Psoas muscle (tissue), 7 donors: ENCODE measurements at regions not wholly inside any gene's neighbourhood (a gene's known extent, or its start where the extent isn't known, plus 50 kb on each side); places are given as distances from the start of the nearest gene placed in this dataset.
"Not testable (repeated sequence)": the region's sequence is repeated elsewhere in the genome, so short reads cannot be mapped to it uniquely, and the experiment has no call there.

Source experiments
- ATAC-seq, 4 donors: fragments of 200-7000 bp; cut with Tn5 transposase; one replicate each; pipeline ENCODE4 v1.9.1; 2020; ENCODE audit warnings: moderate library complexity in 3 of 4, mild to moderate bottlenecking in 2 of 4
- DNase-seq, 2 donors: peaks; one replicate each; pipeline ENCODE4 v3.0.0-alpha.2; 2020
- H3K27ac ChIP-seq: fragments of 200-600 bp; one replicate; pipeline ENCODE4 v1.8.0; 2022
- H3K27me3 ChIP-seq, 3 donors: fragments of 200-600 bp in 1 of 3; one replicate each; pipeline versions ENCODE4 v1.6.1 to v1.8.0; 2013 to 2022; ENCODE audit warnings: low read length in 2 of 3, mild to moderate bottlenecking in 2 of 3, moderate library complexity in 1 of 3; ENCODE audit not compliant: insufficient read depth in 3 of 3
- H3K36me3 ChIP-seq, 2 donors: fragments of 200-600 bp in 1 of 2; one replicate each; pipeline versions ENCODE4 v1.6.1 to v1.8.0; 2013 to 2022; ENCODE audit warnings: low read depth in 1 of 2, mild to moderate bottlenecking in 1 of 2, moderate library complexity in 1 of 2; ENCODE audit not compliant: insufficient read depth in 1 of 2
- H3K4me1 ChIP-seq: fragments of 200-600 bp; one replicate; pipeline ENCODE4 v1.8.0; 2022
- H3K4me3 ChIP-seq: fragments of 200-600 bp; one replicate; pipeline ENCODE4 v1.8.0; 2022; ENCODE audit warnings: mild to moderate bottlenecking
- H3K9me3 ChIP-seq: fragments of 200-600 bp; one replicate; pipeline ENCODE4 v1.8.0; 2022
- CTCF ChIP-seq: fragments of 200-600 bp; IDR thresholded peaks from one replicate; pipeline ENCODE4 v1.8.0; 2022; ENCODE audit warnings: antibody characterized with exemption
- WGBS, 3 donors: extraction: QIAGEN DNeasy Blood & Tissue Kit; methylation state at CpG; one replicate each; pipeline versions ENCODE4 v1.1.6 to v1.1.7; 2013; 5-methylcytosine and 5-hydroxymethylcytosine counted together
- intact Hi-C, 2 donors: fragments of 100-400 bp; cut with DNase I; formaldehyde crosslinking; loops; one replicate each; pipeline versions ENCODE4 v1.11.0 to v1.14.2; 2022
- donor health status: healthy with polysubstance abuse.
- donor health status: DM: no; HTN: no; CAD: no; lungs with moderate emphysema.
- donor health status: Bipolar disorder and iron deficiency.
- donor health status: healthy.
- donor health status: DM: yes; HTN: yes; CAD: no.
- donor health status: DM: no; HTN: no; CAD: no.
- donor health status: DM: yes; HTN: yes; CAD: no.

- H3K36me3 ChIP-seq = no peaks in the 10 kb centered on the region
- H3K4me3 ChIP-seq = no peak overlapping the region
- no peak overlapping the region for H3K27ac ChIP-seq
- WGBS, 3 donors = 54 to 80% (median 80%) methylated on average over 1 of the region's 1 CpG
- H3K4me1 ChIP-seq = no peaks in the 10 kb centered on the region
- TF ChIP-seq CTCF = no peak
- peaks cover 0 to 5% (median 0%) of the 10 kb centered on the region in 3 donors for H3K27me3 ChIP-seq
- H3K9me3 ChIP-seq = no peaks in the 10 kb centered on the region
- DNase-seq (no peak), ATAC-seq (no peak)
- intact Hi-C loops = loop anchor here in 1 of 2 donors (10.0 kb wide), 1 partner anchor 688 kb away; no protein-coding TSS in a partner anchor
These were observed 153.7 kb downstream of the RTL9 start for GRCh38 chrX:110512341-110512740.

- Histone ChIP-seq H3K27ac (no peak overlapping the region), H3K27me3 (peaks cover 0 to 9% (median 0%) of the 10 kb centered on the region in 3 donors), H3K4me3 (no peak overlapping the region), H3K9me3 (no peaks in the 10 kb centered on the region), H3K36me3 (no peaks in the 10 kb centered on the region), H3K4me1 (no peaks in the 10 kb centered on the region)
- TF ChIP-seq CTCF = no peak
- intact Hi-C loops = loop anchor here in 1 of 2 donors (10.0 kb wide), 1 partner anchor 690 kb away; no protein-coding TSS in a partner anchor
- DNase-seq (no peak), ATAC-seq (no peak)
- 55 to 79% (median 78%) methylated on average over 2 of the region's 2 CpGs for WGBS, 3 donors
These were observed 155.9 kb downstream of the RTL9 start for GRCh38 chrX:110514509-110514908.

- H3K27ac ChIP-seq = no peak overlapping the region
These were observed 160.9 kb downstream of the RTL9 start for GRCh38 chrX:110519501-110519900.

GRCh38 chrX:110519906-110520452 lies 161.3 kb downstream of the RTL9 start:
- H3K27ac ChIP-seq = no peak overlapping the region
- ATAC-seq = no peak

More at GRCh38 chrX:110519501-110519900, 160.9 kb downstream of the RTL9 start:
- DNase-seq = no peak
- TF ChIP-seq CTCF = no peak
- intact Hi-C loops = loop anchor here in 1 of 2 donors (10.0 kb wide), 1 partner anchor 695 kb away; no protein-coding TSS in a partner anchor
- WGBS, 3 donors = 61 to 79% (median 74%) methylated on average over 3 of the region's 3 CpGs
- Histone ChIP-seq H3K4me3 (no peak overlapping the region), H3K27me3 (peaks cover 0 to 10% (median 0%) of the 10 kb centered on the region in 3 donors), H3K36me3 (no peaks in the 10 kb centered on the region), H3K4me1 (no peaks in the 10 kb centered on the region), H3K9me3 (no peaks in the 10 kb centered on the region)
- ATAC-seq = no peak

GRCh38 chrX:110520652-110521051 lies 162.0 kb downstream of the RTL9 start:
- ATAC-seq, H3K36me3 ChIP-seq, intact Hi-C loops, DNase-seq, H3K27ac ChIP-seq, H3K4me1 ChIP-seq, H3K27me3 ChIP-seq, H3K9me3 ChIP-seq, H3K4me3 ChIP-seq: not testable (repeated sequence)
- 39 to 66% (median 52%) methylated on average over 6 to 11 of the region's 13 CpGs for WGBS, 3 donors

More at GRCh38 chrX:110519906-110520452, 161.3 kb downstream of the RTL9 start:
- 56 to 61% (median 59%) methylated on average over 7 of the region's 7 CpGs for WGBS, 3 donors
- intact Hi-C loops = loop anchor here in 1 of 2 donors (10.0 kb wide), 1 partner anchor 695 kb away; no protein-coding TSS in a partner anchor
- DNase-seq = no peak
- Histone ChIP-seq H3K27me3 (peaks cover 0 to 10% (median 0%) of the 10 kb centered on the region in 3 donors), H3K4me3 (no peak overlapping the region), H3K36me3 (no peaks in the 10 kb centered on the region), H3K4me1 (no peaks in the 10 kb centered on the region), H3K9me3 (no peaks in the 10 kb centered on the region)
- TF ChIP-seq CTCF = no peak
